GM12878 (cell line): ENCODE measurements at regions not wholly inside any gene's neighbourhood (a gene's known extent, or its start where the extent isn't known, plus 50 kb on each side); places are given as distances from the start of the nearest gene placed in this dataset.

ENCODE experiments used
- ATAC-seq: fragments of 200-7000 bp; cut with Tn5 transposase; 3 replicates; pipeline ENCODE4 v1.9.1; 2020; ENCODE audit warnings: mild to moderate bottlenecking, moderate library complexity
- BruUV-seq: library from RNA; stranded (reverse); fragments of 400-500 nt; replicated peaks from 2 replicates; lab custom pipeline; 2021; lab: Mats Ljungman, UMichigan
- CTCF ChIA-PET: fragments of 300-600 bp; sonication (Branson Sonifier 250); formaldehyde crosslinking; extraction: SDS; loops from one replicate; lab custom pipeline; 2021; ENCODE audit warnings: inconsistent platforms; lab: Yijun Ruan, JAX
- POLR2A ChIA-PET: fragments of 350-600 bp; formaldehyde crosslinking; extraction: SDS; loops from one replicate; lab custom pipeline; 2021; ENCODE audit warnings: inconsistent platforms; lab: Charles Lee
- RAD21 ChIA-PET: fragments of 300-600 bp; sonication (Branson Sonifier 250); formaldehyde crosslinking; loops from one replicate; lab custom pipeline; 2023; ENCODE audit warnings: antibody characterized with exemption; ENCODE audit not compliant: unreplicated experiment; lab: Charles Lee
- SMC1A ChIA-PET: fragments of 300-600 bp; sonication (Branson Sonifier 250); formaldehyde crosslinking; loops from one replicate; lab custom pipeline; 2023; ENCODE audit not compliant: unreplicated experiment, uncharacterized antibody; lab: Charles Lee
- DNase-seq: peaks from one replicate; pipeline ENCODE4 v3.0.0-alpha.2; 2011; ENCODE audit warnings: low read depth, low spot score
- FAIRE-seq: peaks from 3 replicates; lab custom pipeline; 2011; peaks lifted over from hg19 to GRCh38; lab: Jason Lieb, UNC
- H2AFZ ChIP-seq: 2 replicates; pipeline ENCODE4 v1.6.0; 2011; ENCODE audit warnings: low read depth, low read length, control low read depth; ENCODE audit not compliant: control insufficient read depth
- H3K27ac ChIP-seq: 2 replicates; pipeline ENCODE4 v1.5.1; 2011; ENCODE audit warnings: control low read depth; ENCODE audit not compliant: control insufficient read depth, insufficient read depth
- H3K27me3 ChIP-seq, 2 experiments: replicated peaks in 1 of 2; 2 replicates each; pipeline versions ENCODE4 v1.6.0 to v1.6.1; 2011; ENCODE audit warnings: low read length in 1 of 2; ENCODE audit not compliant: control insufficient read depth in 2 of 2, insufficient read depth in 2 of 2
- H3K36me3 ChIP-seq, 2 experiments: 2 replicates each; pipeline ENCODE4 v1.5.1; 2011; ENCODE audit warnings: low read length in 1 of 2; ENCODE audit not compliant: control insufficient read depth in 2 of 2, insufficient read depth in 2 of 2
- H3K4me1 ChIP-seq: 2 replicates; pipeline ENCODE4 v1.6.1; 2011; ENCODE audit warnings: mild to moderate bottlenecking, low read length, moderate library complexity, mixed read lengths; ENCODE audit not compliant: control insufficient read depth, insufficient read depth
- H3K4me2 ChIP-seq: 2 replicates; pipeline ENCODE4 v1.6.0; 2011; ENCODE audit warnings: control low read depth; ENCODE audit not compliant: control insufficient read depth, insufficient read depth
- H3K4me3 ChIP-seq: fragments of 200-600 bp; sonication (generic); 2 replicates; pipeline ENCODE4 v1.5.1; 2016
- H3K79me2 ChIP-seq: 2 replicates; pipeline ENCODE4 v1.6.0; 2011; ENCODE audit warnings: low read length; ENCODE audit not compliant: control insufficient read depth, insufficient read depth
- H3K9ac ChIP-seq: 2 replicates; pipeline ENCODE4 v1.8.0; 2011; ENCODE audit warnings: low read length, control low read depth, mixed read lengths; ENCODE audit not compliant: control insufficient read depth, insufficient read depth
- H3K9me3 ChIP-seq: replicated peaks from 3 replicates; pipeline ENCODE4 v1.5.1; 2011; ENCODE audit warnings: mild to moderate bottlenecking, low read length; ENCODE audit not compliant: control insufficient read depth, insufficient read depth
- H4K20me1 ChIP-seq: 2 replicates; pipeline ENCODE4 v1.6.0; 2011; ENCODE audit not compliant: control insufficient read depth, insufficient read depth
- ATF3 ChIP-seq: IDR thresholded peaks from 2 replicates; pipeline ENCODE4 v1.6.1; 2011; ENCODE audit warnings: low read depth, mild to moderate bottlenecking, low read length, moderate library complexity, borderline replicate concordance; ENCODE audit errors: extremely low read depth
- BRCA1 ChIP-seq: IDR thresholded peaks from 2 replicates; pipeline ENCODE4 v1.6.1; 2011; ENCODE audit warnings: low read depth, low read length, improper control_type of control experiment
- CBX3 ChIP-seq: fragments of 200-600 bp; sonication (generic); IDR thresholded peaks from 2 replicates; pipeline ENCODE4 v1.6.1; 2016; ENCODE audit warnings: low read depth, borderline replicate concordance
- FOXM1 ChIP-seq: IDR thresholded peaks from 2 replicates; pipeline ENCODE4 v1.6.1; 2012; ENCODE audit warnings: low read depth, mild to moderate bottlenecking, inconsistent platforms, low read length, moderate library complexity
- GATAD2B ChIP-seq: fragments of 450-650 bp; conservative IDR thresholded peaks from 2 replicates; pipeline ENCODE4 v1.6.1; 2017; ENCODE audit warnings: low read depth, mild to moderate bottlenecking, moderate library complexity
- IKZF2 ChIP-seq, 2 experiments: fragments of 450-650 bp; IDR thresholded peaks; 2 replicates each; pipeline ENCODE4 v1.6.1; 2017; ENCODE audit warnings: mild to moderate bottlenecking in 2 of 2, moderate library complexity in 2 of 2
- NBN ChIP-seq: fragments of 450-650 bp; IDR thresholded peaks from 2 replicates; pipeline ENCODE4 v1.6.1; 2016
- POLR2AphosphoS2 ChIP-seq: IDR thresholded peaks from 2 replicates; pipeline ENCODE4 v1.6.1; 2011; ENCODE audit warnings: low read depth, mild to moderate bottlenecking, low read length, improper control_type of control experiment, moderate library complexity
- POLR2AphosphoS5 ChIP-seq: IDR thresholded peaks from 2 replicates; pipeline ENCODE4 v1.6.1; 2011; ENCODE audit warnings: mild to moderate bottlenecking, low read length, inconsistent platforms
- RAD51 ChIP-seq: fragments of 450-650 bp; IDR thresholded peaks from 2 replicates; pipeline ENCODE4 v1.6.1; 2016; ENCODE audit warnings: moderate library complexity, mild to moderate bottlenecking, inconsistent platforms
- WGBS: methylation state at CpG from one replicate; pipeline ENCODE4 v1.1.6; 2016; ENCODE audit warnings: low lambda C conversion rate; ENCODE audit not compliant: insufficient replicate concordance, insufficient coverage; ENCODE audit errors: missing lambda C conversion rate; 5-methylcytosine and 5-hydroxymethylcytosine counted together
- in situ Hi-C: fragments of 300-500 bp; cut with MboI; formaldehyde crosslinking; loops from 9 replicates; pipeline ENCODE4 v1.14.3; 2018; ENCODE audit warnings: mixed read lengths
- intact Hi-C: fragments of 100-400 bp; cut with micrococcal nuclease; formaldehyde crosslinking; loops from one replicate; pipeline ENCODE4 v1.14.2; 2022; ENCODE audit not compliant: unreplicated experiment

- H3K9ac ChIP-seq = no peak overlapping the region
- H3K4me1 ChIP-seq = no peaks in the 10 kb centered on the region
- no peaks in the 10 kb centered on the region for H3K79me2 ChIP-seq
- ChIA-PET RAD21 (no interaction called here), CTCF (no interaction called here), POLR2A (no interaction called here), SMC1A (no interaction called here)
- no peak overlapping the region for H3K27ac ChIP-seq
- no peak overlapping the region for H3K4me3 ChIP-seq
- BruUV-seq = no TSS peak
- intact Hi-C loops = no loop called here
- no peaks in the 10 kb centered on the region for H4K20me1 ChIP-seq
- in situ Hi-C loops = no loop called here
- FAIRE-seq (no peak), DNase-seq (no peak), ATAC-seq (no peak)
- no peaks in the 10 kb centered on the region for H3K9me3 ChIP-seq
- H3K36me3 ChIP-seq = no peaks in the 10 kb centered on the region
- WGBS = 20% methylated on average over 2 of the region's 2 CpGs
- no peak overlapping the region for H3K4me2 ChIP-seq
- H3K27me3 ChIP-seq = no peaks in the 10 kb centered on the region; a peak in 1 of 4 replicates
- no peak overlapping the region for H2AFZ ChIP-seq
- no peak for TF ChIP-seq CBX3
- TF ChIP-seq ATF3 = no peak
- no peak for TF ChIP-seq FOXM1
- no peak for TF ChIP-seq GATAD2B
- no peak for TF ChIP-seq RAD51
- no peak for TF ChIP-seq IKZF2 (IDR thresholded peaks at IDR 0.05)
- no peak for TF ChIP-seq BRCA1
- TF ChIP-seq POLR2AphosphoS5 = no peak
- TF ChIP-seq NBN = no peak
- no peak for TF ChIP-seq POLR2AphosphoS2
- TF ChIP-seq, all 136 proteins: peak for 0
Observed at GRCh38 chr4:176969011-176969410, 176.3 kb upstream of the VEGFC start.
